GM19238 (cell line): ENCODE measurements at regions not wholly inside any gene's neighbourhood (a gene's known extent, or its start where the extent isn't known, plus 50 kb on each side); places are given as distances from the start of the nearest gene placed in this dataset.
A peak's percentile ranks its signal among the peaks of the same experiment; 100 is the strongest.

Source experiments
- DNase-seq: peaks from one replicate; pipeline ENCODE4 v3.0.0; 2011; ENCODE audit warnings: low spot score; ENCODE audit not compliant: insufficient read length

DNA sequence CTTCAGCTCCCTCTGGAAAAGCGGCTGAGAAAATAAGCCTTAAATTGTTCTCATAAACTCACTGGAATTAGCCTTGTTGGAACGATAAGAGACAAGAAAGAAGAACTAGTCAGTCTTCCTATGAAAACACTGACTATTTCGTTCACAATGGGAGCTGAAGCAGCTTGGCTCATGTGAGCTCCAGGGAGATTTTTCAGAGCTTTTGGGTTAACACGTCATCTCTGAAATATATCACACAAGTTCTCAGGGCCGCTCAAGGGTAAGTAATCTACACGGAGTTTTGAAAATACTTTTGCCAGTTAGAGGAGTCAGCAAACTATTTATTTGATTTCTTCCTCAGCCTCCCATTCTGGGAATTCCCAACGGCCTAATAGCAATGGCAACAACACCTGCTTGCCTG is 316.2 kb upstream of the MGAT5 start:
- DNase-seq = no peak

DNA sequence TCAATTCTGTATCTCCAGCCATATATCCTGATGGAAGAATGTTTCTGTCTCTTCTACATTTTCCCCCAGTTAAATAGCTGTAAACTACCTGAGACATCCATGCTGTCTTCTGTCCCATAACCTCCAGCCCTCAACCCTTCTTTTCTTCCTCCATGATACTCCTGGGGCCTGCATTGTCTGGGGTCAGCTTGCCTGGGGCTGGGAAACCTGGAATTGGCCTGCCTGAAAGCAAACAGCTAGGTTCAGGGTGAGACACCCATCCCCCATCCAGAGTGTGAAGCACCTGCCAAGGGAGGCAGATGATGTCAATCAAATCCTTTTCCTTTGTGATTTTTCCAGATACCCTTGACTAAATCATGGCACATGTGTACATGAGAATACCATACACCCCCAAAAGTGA is 313.7 kb upstream of the MGAT5 start:
- no peak for DNase-seq

DNA sequence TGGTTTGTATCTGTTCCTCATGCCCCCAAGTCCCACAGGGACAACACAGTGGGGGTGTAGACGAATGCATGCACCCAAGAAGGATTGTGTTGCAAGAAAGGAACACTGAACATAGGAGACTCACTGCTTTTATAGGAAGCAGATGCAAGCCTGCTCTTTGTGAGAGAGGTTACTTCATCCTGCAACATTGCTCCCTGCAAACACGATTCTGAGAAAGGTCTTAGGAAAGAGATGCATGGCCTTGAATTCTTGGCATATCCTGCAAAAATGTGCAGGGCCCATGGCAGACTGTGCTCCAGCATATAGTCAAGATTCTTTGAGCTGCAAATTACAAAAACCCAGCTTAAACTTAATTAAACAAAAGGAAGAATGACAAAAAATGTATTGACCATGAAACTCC is 312.2 kb upstream of the MGAT5 start:
- no peak for DNase-seq

GRCh38 chr2:133942398-133942797 is 311.5 kb upstream of the MGAT5 start:
- no peak for DNase-seq

- no peak for DNase-seq
Measured at GRCh38 chr2:133943108-133943507, 310.8 kb upstream of the MGAT5 start.

- no peak for DNase-seq
Measured at GRCh38 chr2:133945089-133945488, 308.8 kb upstream of the MGAT5 start.

DNA sequence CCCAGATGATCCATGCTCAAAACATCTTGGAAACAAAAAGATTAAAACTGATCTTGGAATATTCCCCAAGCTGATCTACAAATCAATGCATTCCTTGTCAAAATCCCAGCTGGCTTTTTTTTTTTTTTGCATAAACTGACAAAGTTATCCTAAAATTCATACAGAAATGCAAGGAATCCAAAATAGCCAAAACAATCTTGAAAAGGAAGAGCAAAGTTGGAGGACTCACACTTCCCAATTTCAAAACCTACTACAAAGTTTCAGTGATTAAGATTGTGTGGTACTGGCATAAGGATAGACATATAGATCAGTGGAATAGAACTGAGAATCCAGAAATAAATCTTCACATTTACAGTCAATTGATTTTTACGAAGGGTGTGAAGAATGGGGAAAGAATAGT is 306.8 kb upstream of the MGAT5 start:
- no peak for DNase-seq

GRCh38 chr2:133948610-133949290 is 305.1 kb upstream of the MGAT5 start:
- DNase-seq = no peak

DNA sequence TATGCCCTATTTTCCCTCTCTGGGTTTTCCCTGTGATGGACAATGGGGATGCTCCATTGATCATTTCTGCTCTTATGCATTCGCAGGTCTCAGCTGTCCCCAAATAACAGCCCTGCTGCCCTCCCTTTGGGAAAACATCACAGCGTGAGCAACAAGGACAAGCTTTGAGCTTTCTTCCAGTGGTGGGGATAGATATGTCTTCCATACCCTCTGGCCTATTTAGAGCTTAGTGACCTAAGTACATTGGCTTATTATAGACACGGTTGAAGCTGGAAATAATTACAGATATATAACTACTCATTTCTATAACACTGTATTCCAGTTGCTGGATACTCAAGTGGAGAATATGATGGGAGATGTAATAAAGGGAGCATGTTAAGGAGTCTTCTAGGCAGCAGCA is 304.3 kb upstream of the MGAT5 start:
- no peak for DNase-seq

DNA sequence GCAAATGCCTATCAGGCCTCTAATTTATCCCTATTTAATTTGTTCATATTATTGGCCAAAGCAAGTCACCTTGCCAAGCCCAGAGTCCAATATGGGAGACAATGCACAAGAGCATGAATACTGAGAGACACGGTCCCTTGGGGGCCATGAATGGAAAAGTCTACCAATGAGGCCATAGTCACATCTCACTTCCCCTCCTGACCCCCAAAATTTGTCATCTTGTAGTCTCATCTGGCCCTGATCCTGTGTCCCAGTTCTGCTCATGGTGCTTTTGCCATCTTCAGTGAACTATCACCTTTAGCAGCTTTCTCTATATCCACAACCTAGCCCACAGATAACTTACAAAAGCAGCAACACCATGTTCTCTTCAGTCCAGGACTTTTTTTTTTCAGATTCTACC is 302.7 kb upstream of the MGAT5 start:
- no peak for DNase-seq

- DNase-seq = no peak
Measured at GRCh38 chr2:133952420-133952819, 301.5 kb upstream of the MGAT5 start.

GRCh38 chr2:133952896-133953295 is 301.0 kb upstream of the MGAT5 start:
- no peak for DNase-seq

GRCh38 chr2:133953524-133953923 is 300.3 kb upstream of the MGAT5 start:
- DNase-seq = peak; percentile 18

DNA sequence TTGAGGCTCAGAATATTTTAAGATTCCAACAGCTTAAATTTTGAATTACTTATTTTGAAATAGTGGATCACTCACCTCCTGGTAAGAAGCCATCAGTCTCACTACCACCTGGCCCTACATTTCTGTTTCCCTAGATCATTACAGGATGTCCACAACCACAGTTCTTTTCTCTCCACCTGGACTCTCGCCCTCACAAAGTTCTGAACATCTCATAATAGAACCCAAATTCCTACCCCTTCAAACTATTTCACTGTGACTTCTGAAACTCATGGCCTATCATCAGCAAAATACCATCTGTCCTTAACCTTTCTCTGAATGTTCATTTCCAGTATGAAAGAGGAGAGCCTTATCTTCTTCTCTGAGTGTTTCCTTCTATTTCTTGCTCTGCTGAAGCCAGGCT is 299.2 kb upstream of the MGAT5 start:
- DNase-seq = no peak

DNA sequence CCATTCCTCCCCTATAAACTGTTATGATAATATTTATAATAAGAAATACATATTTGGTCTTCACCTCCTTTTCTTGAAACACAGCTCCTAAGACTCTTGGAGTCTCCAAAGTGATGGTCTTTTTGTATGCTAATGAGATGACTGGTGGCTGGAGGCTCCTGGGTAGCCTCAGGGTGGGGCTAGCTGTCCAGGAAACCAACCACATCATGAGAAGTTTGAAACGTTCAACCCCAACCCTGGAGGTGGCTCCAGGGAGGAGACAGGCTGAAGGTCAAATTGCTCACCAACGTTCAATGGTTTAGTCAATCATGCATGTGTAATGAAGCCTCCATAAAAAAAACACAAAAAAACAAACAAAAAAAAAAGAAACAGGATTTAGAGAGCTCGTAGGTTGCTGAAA is 298.7 kb upstream of the MGAT5 start:
- no peak for DNase-seq

GRCh38 chr2:133956434-133956935 is 297.4 kb upstream of the MGAT5 start:
- DNase-seq = no peak

DNA sequence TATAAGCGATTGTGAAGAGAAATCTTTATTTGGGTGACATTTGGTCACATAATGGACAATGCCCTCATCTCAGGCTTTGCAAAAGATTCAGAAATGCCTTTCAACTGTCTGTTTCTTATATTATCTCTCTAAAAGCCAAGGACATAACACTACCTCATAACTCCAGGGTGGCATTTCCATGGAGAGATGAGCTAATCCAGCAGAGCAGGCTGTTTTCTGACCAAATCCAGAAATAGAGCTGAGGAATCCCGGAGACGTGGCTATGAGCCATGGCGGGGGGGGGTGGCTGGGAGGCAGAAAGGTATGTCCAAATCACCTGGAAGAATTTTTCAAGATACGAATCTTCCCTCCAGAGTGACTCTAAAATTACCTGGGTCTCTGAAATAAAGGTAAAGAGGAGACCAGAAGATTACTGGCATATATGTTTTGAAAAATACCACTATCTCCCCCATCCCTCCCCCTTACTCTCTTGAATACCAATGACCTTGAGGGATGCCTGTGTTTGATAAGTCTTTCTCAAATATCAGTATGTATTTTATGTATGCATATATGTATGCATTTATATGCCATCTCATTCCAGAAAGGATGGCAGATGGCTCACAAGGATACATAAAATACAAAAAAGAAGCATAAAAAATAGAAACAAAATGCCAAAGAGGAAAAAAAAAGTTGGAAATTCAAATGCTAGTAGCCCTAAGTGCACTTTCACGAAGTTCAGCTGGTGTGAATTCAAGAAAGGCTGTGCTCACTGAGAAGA is 296.0 kb upstream of the MGAT5 start:
- no peak for DNase-seq

- no peak for DNase-seq
Measured at GRCh38 chr2:133959066-133959465, 294.8 kb upstream of the MGAT5 start.

- no peak for DNase-seq
Measured at GRCh38 chr2:133966720-133967304, 287.1 kb upstream of the MGAT5 start.

DNA sequence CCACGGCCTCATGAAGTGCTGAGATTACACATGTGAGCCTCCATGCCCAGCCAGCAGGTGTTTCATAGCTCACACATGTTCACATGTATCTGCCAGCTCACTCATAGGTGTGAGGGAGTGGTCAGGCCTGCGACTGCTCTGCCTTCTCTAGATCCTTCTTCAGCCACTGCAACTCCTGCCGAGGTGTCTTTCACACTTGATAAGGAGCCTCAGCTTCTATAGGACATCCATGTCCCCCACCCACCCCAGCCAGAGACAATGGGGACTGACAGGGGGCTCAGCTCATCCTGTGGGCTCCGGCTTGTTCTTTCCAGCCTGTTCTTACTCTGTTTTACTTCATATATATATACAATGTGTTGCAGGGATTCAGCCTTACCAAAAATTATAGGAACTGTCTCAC is 286.5 kb upstream of the MGAT5 start:
- DNase-seq = no peak

- no peak for DNase-seq
Measured at GRCh38 chr2:133968446-133968845, 285.4 kb upstream of the MGAT5 start.

GRCh38 chr2:133970641-133971040 is 283.2 kb upstream of the MGAT5 start:
- DNase-seq = no peak

DNA sequence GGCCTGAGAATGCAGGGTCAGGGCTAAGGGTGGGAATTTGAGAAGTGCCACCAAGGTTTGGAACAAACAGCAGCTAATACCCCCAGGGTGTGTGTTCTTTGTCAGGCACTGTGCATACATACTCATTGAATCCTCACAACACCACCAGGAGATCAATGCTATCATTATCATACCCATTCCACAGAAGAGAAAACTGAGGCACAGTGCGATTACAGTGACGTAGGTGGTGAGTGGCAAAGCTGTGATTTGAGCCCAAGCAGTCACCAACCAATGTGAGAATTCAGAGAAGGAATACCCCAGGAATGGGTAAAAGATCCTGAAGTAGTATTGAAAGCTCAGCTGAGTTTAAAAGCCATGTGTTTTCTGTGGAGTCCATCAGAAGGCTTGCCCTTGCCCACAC is 281.6 kb upstream of the MGAT5 start:
- DNase-seq = no peak
